ENCODE measurements at regions not wholly inside any gene's neighbourhood (a gene's known extent, or its start where the extent isn't known, plus 50 kb on each side); places are given as distances from the start of the nearest gene placed in this dataset.

- Histone ChIP-seq H3K36me3 (ENCODE audit: control insufficient read depth in 4 of 4, insufficient read depth in 4 of 4, low read length in 3 of 4) (no peaks in the 10 kb centered on the region), H3K4me3 (ENCODE audit: control insufficient read depth in 1 of 7, extremely low read depth in 1 of 7, insufficient read depth in 4 of 7, low read depth in 2 of 7, low read length in 6 of 7) (no peak overlapping the region), H3K4me1 (ENCODE audit: control extremely low read depth in 1 of 4, control insufficient read depth in 4 of 4, insufficient read depth in 4 of 4, low read length in 3 of 4) (no peaks in the 10 kb centered on the region), H3K27ac (ENCODE audit: insufficient read depth in 1 of 2, low read depth in 1 of 2, low read length in 2 of 2, poor library complexity in 1 of 2, severe bottlenecking in 2 of 2) (no peak overlapping the region), H3K27me3 (replicated peaks in 2 of 5; ENCODE audit: control insufficient read depth in 4 of 5, insufficient read depth in 5 of 5, low read length in 4 of 5) (no peaks in the 10 kb centered on the region), H3K9me3 (ENCODE audit: control extremely low read depth in 1 of 5, control insufficient read depth in 4 of 5, insufficient read depth in 2 of 5, low read depth in 1 of 5, low read length in 4 of 5) (peaks cover 0 to 16% (median 3%) of the 10 kb centered on the region in 5 experiments)
- CTCF ChIA-PET, result no interaction called here
- WGBS (ENCODE audit: insufficient coverage), result 100% methylated on average over 2 of the region's 2 CpGs
- no peak for DNase-seq
- POLR2A ChIA-PET, result no interaction called here
Measured at GRCh38 chr1:106120789-106121188, 935.7 kb upstream of the PRMT6 start.

- no peaks in the 10 kb centered on the region for H3K27me3 ChIP-seq (replicated peaks in 2 of 5; ENCODE audit: control insufficient read depth in 4 of 5, insufficient read depth in 5 of 5, low read length in 4 of 5)
- CTCF ChIA-PET, result no interaction called here
- POLR2A ChIA-PET, result no interaction called here
- H3K9me3 ChIP-seq (ENCODE audit: control extremely low read depth in 1 of 5, control insufficient read depth in 4 of 5, insufficient read depth in 2 of 5, low read depth in 1 of 5, low read length in 4 of 5), result peaks cover 0 to 16% (median 3%) of the 10 kb centered on the region in 5 experiments
- WGBS (ENCODE audit: insufficient coverage), result 95% methylated on average over 6 of the region's 6 CpGs
- DNase-seq, result no peak
- no peak overlapping the region for H3K4me3 ChIP-seq (ENCODE audit: control insufficient read depth in 1 of 7, extremely low read depth in 1 of 7, insufficient read depth in 4 of 7, low read depth in 2 of 7, low read length in 6 of 7)
- no peaks in the 10 kb centered on the region for H3K4me1 ChIP-seq (ENCODE audit: control extremely low read depth in 1 of 4, control insufficient read depth in 4 of 4, insufficient read depth in 4 of 4, low read length in 3 of 4)
- H3K36me3 ChIP-seq (ENCODE audit: control insufficient read depth in 4 of 4, insufficient read depth in 4 of 4, low read length in 3 of 4), result no peaks in the 10 kb centered on the region
- no peak overlapping the region for H3K27ac ChIP-seq (ENCODE audit: insufficient read depth in 1 of 2, low read depth in 1 of 2, low read length in 2 of 2, poor library complexity in 1 of 2, severe bottlenecking in 2 of 2)
Measured at GRCh38 chr1:106121728-106122127, 934.7 kb upstream of the PRMT6 start.

DNA sequence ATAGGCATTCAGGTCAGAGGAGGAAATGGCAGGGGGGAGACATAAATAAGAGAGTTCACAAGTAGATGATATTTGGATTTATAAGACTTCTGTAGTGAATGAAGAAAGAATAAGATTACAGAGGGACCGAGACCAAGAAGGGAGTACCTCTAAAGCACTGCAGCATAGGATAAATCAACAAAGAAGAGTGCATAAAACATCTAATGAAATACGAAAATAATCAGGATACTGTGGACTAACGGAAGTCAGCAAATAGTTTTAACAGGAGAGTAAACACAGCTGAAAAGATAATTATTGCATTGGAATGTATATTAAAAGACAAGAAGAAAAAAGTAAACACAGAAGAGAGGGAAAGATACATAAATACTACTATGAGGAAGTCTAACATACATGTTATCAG is 921.9 kb upstream of the PRMT6 start:
- no peak for DNase-seq
- ChIA-PET CTCF (no interaction called here), POLR2A (no interaction called here)
- WGBS (ENCODE audit: insufficient coverage), result 90% methylated on average over 2 of the region's 3 CpGs
- no peaks in the 10 kb centered on the region for H3K9me3 ChIP-seq (ENCODE audit: control extremely low read depth in 1 of 5, control insufficient read depth in 4 of 5, insufficient read depth in 2 of 5, low read depth in 1 of 5, low read length in 4 of 5)
- no peaks in the 10 kb centered on the region for H3K27me3 ChIP-seq (replicated peaks in 2 of 5; ENCODE audit: control insufficient read depth in 4 of 5, insufficient read depth in 5 of 5, low read length in 4 of 5)
- H3K4me1 ChIP-seq (ENCODE audit: control extremely low read depth in 1 of 4, control insufficient read depth in 4 of 4, insufficient read depth in 4 of 4, low read length in 3 of 4), result no peaks in the 10 kb centered on the region
- H3K4me3 ChIP-seq (ENCODE audit: control insufficient read depth in 1 of 7, extremely low read depth in 1 of 7, insufficient read depth in 4 of 7, low read depth in 2 of 7, low read length in 6 of 7), result no peak overlapping the region
- H3K27ac ChIP-seq (ENCODE audit: insufficient read depth in 1 of 2, low read depth in 1 of 2, low read length in 2 of 2, poor library complexity in 1 of 2, severe bottlenecking in 2 of 2), result no peak overlapping the region
- no peaks in the 10 kb centered on the region for H3K36me3 ChIP-seq (ENCODE audit: control insufficient read depth in 4 of 4, insufficient read depth in 4 of 4, low read length in 3 of 4)

DNA sequence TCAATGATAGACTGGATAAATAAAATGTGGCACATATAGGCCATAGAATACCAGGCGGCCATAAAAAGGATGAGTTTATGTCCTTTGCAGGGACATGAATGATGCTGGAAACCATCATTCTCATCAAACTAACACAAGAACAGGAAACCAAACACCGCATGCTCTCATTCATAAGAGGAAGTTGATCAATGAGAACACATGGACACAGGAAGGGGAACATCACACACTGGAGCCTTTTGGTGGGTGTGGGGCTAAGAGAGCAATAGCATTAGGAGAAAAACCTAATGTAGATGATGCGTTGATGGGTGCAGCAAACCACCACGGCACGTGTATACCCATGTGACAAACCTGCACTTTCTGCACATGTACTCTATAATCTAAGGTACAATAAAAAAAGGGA is 883.4 kb upstream of the PRMT6 start:
- H3K4me1 ChIP-seq (ENCODE audit: control extremely low read depth in 1 of 4, control insufficient read depth in 4 of 4, insufficient read depth in 4 of 4, low read length in 3 of 4), result no peaks in the 10 kb centered on the region
- DNase-seq, result peak in 1 of 3 donors; percentile 1
- CTCF ChIA-PET, result no interaction called here
- WGBS (ENCODE audit: insufficient coverage), result 60% methylated on average over 1 of the region's 5 CpGs
- no peaks in the 10 kb centered on the region for H3K9me3 ChIP-seq (ENCODE audit: control extremely low read depth in 1 of 5, control insufficient read depth in 4 of 5, insufficient read depth in 2 of 5, low read depth in 1 of 5, low read length in 4 of 5)
- H3K4me3 ChIP-seq (ENCODE audit: control insufficient read depth in 1 of 7, extremely low read depth in 1 of 7, insufficient read depth in 4 of 7, low read depth in 2 of 7, low read length in 6 of 7), result no peak overlapping the region
- no peaks in the 10 kb centered on the region for H3K27me3 ChIP-seq (replicated peaks in 2 of 5; ENCODE audit: control insufficient read depth in 4 of 5, insufficient read depth in 5 of 5, low read length in 4 of 5)
- H3K27ac ChIP-seq (ENCODE audit: insufficient read depth in 1 of 2, low read depth in 1 of 2, low read length in 2 of 2, poor library complexity in 1 of 2, severe bottlenecking in 2 of 2), result no peak overlapping the region
- POLR2A ChIA-PET, result no interaction called here
- H3K36me3 ChIP-seq (ENCODE audit: control insufficient read depth in 4 of 4, insufficient read depth in 4 of 4, low read length in 3 of 4), result no peaks in the 10 kb centered on the region

DNA sequence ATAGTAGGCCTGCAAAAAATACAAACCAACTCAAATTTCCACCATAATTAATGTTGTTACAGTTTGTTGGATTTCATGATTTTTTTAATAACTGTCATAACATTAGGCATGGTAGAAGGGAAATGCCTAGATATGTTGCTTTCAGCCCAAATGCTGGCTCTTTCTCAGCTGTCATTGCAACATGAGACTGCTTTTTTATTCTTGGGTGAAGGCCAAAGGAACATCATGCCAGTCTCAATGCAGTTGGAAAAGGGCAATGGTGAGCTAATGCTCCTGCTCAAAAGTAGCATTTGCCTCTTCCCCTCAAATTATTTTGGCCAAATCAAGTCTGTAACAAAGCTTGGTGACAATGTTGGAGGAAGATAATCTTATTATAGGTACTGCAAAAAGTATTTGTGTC is 877.7 kb upstream of the PRMT6 start:
- Histone ChIP-seq H3K9me3 (ENCODE audit: control extremely low read depth in 1 of 5, control insufficient read depth in 4 of 5, insufficient read depth in 2 of 5, low read depth in 1 of 5, low read length in 4 of 5) (peaks cover 0 to 3% (median 0%) of the 10 kb centered on the region in 5 experiments), H3K27me3 (replicated peaks in 2 of 5; ENCODE audit: control insufficient read depth in 4 of 5, insufficient read depth in 5 of 5, low read length in 4 of 5) (no peaks in the 10 kb centered on the region), H3K27ac (ENCODE audit: insufficient read depth in 1 of 2, low read depth in 1 of 2, low read length in 2 of 2, poor library complexity in 1 of 2, severe bottlenecking in 2 of 2) (no peak overlapping the region), H3K4me1 (ENCODE audit: control extremely low read depth in 1 of 4, control insufficient read depth in 4 of 4, insufficient read depth in 4 of 4, low read length in 3 of 4) (no peaks in the 10 kb centered on the region), H3K4me3 (ENCODE audit: control insufficient read depth in 1 of 7, extremely low read depth in 1 of 7, insufficient read depth in 4 of 7, low read depth in 2 of 7, low read length in 6 of 7) (no peak overlapping the region), H3K36me3 (ENCODE audit: control insufficient read depth in 4 of 4, insufficient read depth in 4 of 4, low read length in 3 of 4) (no peaks in the 10 kb centered on the region)
- POLR2A ChIA-PET, result no interaction called here
- CTCF ChIA-PET, result interaction anchor here (1.2 kb wide), 1 partner anchor 11 kb away, joined by 3 read pairs; no protein-coding TSS in a partner anchor
- no peak for DNase-seq

- no peak for DNase-seq
- peaks cover 0 to 3% (median 0%) of the 10 kb centered on the region in 5 experiments for H3K9me3 ChIP-seq (ENCODE audit: control extremely low read depth in 1 of 5, control insufficient read depth in 4 of 5, insufficient read depth in 2 of 5, low read depth in 1 of 5, low read length in 4 of 5)
- no peaks in the 10 kb centered on the region for H3K4me1 ChIP-seq (ENCODE audit: control extremely low read depth in 1 of 4, control insufficient read depth in 4 of 4, insufficient read depth in 4 of 4, low read length in 3 of 4)
- ChIA-PET POLR2A (no interaction called here), CTCF (no interaction called here)
- no peak overlapping the region for H3K4me3 ChIP-seq (ENCODE audit: control insufficient read depth in 1 of 7, extremely low read depth in 1 of 7, insufficient read depth in 4 of 7, low read depth in 2 of 7, low read length in 6 of 7)
- H3K36me3 ChIP-seq (ENCODE audit: control insufficient read depth in 4 of 4, insufficient read depth in 4 of 4, low read length in 3 of 4), result no peaks in the 10 kb centered on the region
- no peaks in the 10 kb centered on the region for H3K27me3 ChIP-seq (replicated peaks in 2 of 5; ENCODE audit: control insufficient read depth in 4 of 5, insufficient read depth in 5 of 5, low read length in 4 of 5)
- H3K27ac ChIP-seq (ENCODE audit: insufficient read depth in 1 of 2, low read depth in 1 of 2, low read length in 2 of 2, poor library complexity in 1 of 2, severe bottlenecking in 2 of 2), result no peak overlapping the region
Measured at GRCh38 chr1:106181866-106182265, 874.6 kb upstream of the PRMT6 start.

DNA sequence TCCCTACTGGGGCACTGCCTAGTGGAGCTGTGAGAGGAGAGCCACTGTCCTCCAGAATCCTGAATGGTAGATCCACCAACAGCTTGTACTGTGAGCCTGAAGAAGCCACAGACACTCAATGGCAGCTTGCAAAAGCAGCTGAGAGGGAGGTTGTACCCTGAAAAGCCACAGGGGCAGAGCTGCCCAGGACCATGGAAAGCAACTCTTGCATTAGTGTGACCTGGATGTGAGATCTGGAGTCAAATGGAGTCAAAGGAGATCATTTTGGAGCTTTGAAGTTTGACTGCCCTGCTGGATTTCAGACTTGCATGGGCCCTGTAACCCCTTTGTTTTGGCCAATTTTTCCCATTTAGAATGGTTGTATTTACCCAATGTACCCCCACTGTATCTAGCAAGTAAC is 871.4 kb upstream of the PRMT6 start:
- Histone ChIP-seq H3K9me3 (ENCODE audit: control extremely low read depth in 1 of 5, control insufficient read depth in 4 of 5, insufficient read depth in 2 of 5, low read depth in 1 of 5, low read length in 4 of 5) (peaks cover 0 to 3% (median 0%) of the 10 kb centered on the region in 5 experiments), H3K36me3 (ENCODE audit: control insufficient read depth in 4 of 4, insufficient read depth in 4 of 4, low read length in 3 of 4) (no peaks in the 10 kb centered on the region), H3K4me3 (ENCODE audit: control insufficient read depth in 1 of 7, extremely low read depth in 1 of 7, insufficient read depth in 4 of 7, low read depth in 2 of 7, low read length in 6 of 7) (no peak overlapping the region), H3K27ac (ENCODE audit: insufficient read depth in 1 of 2, low read depth in 1 of 2, low read length in 2 of 2, poor library complexity in 1 of 2, severe bottlenecking in 2 of 2) (no peak overlapping the region), H3K27me3 (replicated peaks in 2 of 5; ENCODE audit: control insufficient read depth in 4 of 5, insufficient read depth in 5 of 5, low read length in 4 of 5) (no peaks in the 10 kb centered on the region), H3K4me1 (ENCODE audit: control extremely low read depth in 1 of 4, control insufficient read depth in 4 of 4, insufficient read depth in 4 of 4, low read length in 3 of 4) (no peaks in the 10 kb centered on the region)
- DNase-seq, result no peak
- ChIA-PET POLR2A (no interaction called here), CTCF (no interaction called here)

GRCh38 chr1:106189780-106190179 is 866.7 kb upstream of the PRMT6 start:
- Histone ChIP-seq H3K9me3 (ENCODE audit: control extremely low read depth in 1 of 5, control insufficient read depth in 4 of 5, insufficient read depth in 2 of 5, low read depth in 1 of 5, low read length in 4 of 5) (peaks cover 0 to 4% (median 0%) of the 10 kb centered on the region in 5 experiments), H3K27me3 (replicated peaks in 2 of 5; ENCODE audit: control insufficient read depth in 4 of 5, insufficient read depth in 5 of 5, low read length in 4 of 5) (no peaks in the 10 kb centered on the region), H3K27ac (ENCODE audit: insufficient read depth in 1 of 2, low read depth in 1 of 2, low read length in 2 of 2, poor library complexity in 1 of 2, severe bottlenecking in 2 of 2) (no peak overlapping the region), H3K4me3 (ENCODE audit: control insufficient read depth in 1 of 7, extremely low read depth in 1 of 7, insufficient read depth in 4 of 7, low read depth in 2 of 7, low read length in 6 of 7) (no peak overlapping the region), H3K36me3 (ENCODE audit: control insufficient read depth in 4 of 4, insufficient read depth in 4 of 4, low read length in 3 of 4) (no peaks in the 10 kb centered on the region), H3K4me1 (ENCODE audit: control extremely low read depth in 1 of 4, control insufficient read depth in 4 of 4, insufficient read depth in 4 of 4, low read length in 3 of 4) (no peaks in the 10 kb centered on the region)
- 100% methylated on average over 2 of the region's 2 CpGs for WGBS (ENCODE audit: insufficient coverage)
- POLR2A ChIA-PET, result no interaction called here
- CTCF ChIA-PET, result interaction anchor here (1.0 kb wide), 1 partner anchor 11 kb away, joined by 3 read pairs; no protein-coding TSS in a partner anchor
- no peak for DNase-seq
